Kidney capillary endothelial cell (primary cell): ENCODE measurements at regions not wholly inside any gene's neighbourhood (a gene's known extent, or its start where the extent isn't known, plus 50 kb on each side); places are given as distances from the start of the nearest gene placed in this dataset.

Source experiments
- DNase-seq: peaks from one replicate; pipeline ENCODE4 v3.0.0-alpha.2; 2018; ENCODE audit warnings: low spot score

DNA sequence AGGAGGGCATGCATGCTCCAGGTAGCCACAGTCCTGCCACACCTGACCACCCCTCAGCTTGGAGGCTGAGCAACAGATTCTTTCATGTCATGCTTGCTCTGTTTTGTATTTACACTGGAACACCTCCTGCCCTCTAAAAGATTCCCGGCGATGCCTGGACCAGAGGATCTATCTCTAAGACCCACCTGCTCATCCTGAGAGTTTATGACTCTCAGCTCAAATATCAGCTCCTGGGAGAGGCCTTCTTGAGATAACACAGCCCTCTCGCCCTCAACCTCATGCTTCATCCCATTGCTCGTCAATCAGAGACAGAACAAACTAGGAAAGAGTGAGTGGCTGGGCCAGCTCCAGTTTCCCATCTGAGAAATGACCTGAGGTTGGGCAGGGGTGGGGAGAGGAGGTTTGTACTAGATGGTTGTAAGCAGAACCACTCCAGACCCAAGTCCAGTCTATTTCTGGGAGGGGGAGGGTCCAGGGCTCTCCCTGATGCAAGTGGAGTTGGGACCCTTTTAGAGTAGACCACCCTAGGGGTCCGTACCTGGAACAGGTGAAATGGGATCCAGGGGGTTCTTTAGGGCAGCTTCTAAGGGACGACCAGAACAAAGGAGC, 524.5 kb downstream of the MATN1 start:
- no peak for DNase-seq

DNA sequence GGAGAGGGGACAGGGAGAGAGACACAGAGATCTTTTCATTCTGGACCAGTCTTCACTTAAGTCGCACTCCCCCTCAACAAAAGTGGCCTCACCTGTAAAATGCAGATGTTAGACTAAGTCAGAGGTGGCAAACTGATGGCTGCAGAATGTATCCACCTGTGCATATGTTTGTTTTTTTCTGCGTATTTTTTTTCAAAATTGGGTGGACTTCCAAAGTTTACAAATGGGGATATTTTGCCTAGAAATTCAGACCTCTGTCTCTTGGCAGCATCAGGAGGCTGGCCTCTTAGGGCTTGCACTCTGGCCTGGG, 525.0 kb downstream of the MATN1 start:
- DNase-seq = no peak

DNA sequence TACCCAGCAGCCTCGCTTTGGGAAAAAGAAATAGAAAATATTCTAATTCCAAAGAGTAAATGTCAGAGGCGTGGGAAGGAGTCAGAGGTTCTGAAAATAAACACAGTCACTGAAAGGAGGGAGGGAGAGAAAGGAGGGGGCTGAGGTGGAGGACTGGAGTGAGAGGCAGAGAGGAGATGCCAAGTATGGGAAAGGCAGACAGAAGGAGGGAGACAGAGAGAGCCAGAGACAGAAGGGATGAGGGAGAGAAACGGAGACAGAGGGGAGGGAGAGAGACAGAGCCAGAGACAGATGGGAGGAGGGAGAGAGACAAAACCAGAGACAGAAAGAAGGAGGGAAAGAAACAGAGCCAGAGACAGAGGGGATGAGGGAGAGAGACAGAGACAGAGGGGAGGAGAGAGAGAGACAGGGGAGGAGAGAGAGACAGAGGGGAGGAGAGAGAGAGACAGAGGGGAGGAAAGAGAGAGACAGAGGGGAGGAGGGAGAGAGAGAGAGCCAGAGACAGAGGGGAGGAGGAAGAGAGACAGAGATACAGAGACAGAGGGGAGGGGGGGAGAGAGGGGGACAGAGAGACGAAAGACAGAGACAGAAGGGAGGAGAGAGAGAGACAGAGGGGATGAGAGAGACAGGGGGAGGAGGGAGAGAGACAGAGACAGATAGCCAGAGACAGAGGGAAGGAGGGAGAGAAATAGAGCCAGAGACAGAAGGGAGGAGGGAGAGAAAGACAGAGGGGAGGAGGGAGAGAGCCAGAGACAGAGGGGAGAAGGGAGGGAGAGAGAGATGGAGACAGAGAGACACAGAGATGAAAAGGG, 525.5 kb downstream of the MATN1 start:
- no peak for DNase-seq

DNA sequence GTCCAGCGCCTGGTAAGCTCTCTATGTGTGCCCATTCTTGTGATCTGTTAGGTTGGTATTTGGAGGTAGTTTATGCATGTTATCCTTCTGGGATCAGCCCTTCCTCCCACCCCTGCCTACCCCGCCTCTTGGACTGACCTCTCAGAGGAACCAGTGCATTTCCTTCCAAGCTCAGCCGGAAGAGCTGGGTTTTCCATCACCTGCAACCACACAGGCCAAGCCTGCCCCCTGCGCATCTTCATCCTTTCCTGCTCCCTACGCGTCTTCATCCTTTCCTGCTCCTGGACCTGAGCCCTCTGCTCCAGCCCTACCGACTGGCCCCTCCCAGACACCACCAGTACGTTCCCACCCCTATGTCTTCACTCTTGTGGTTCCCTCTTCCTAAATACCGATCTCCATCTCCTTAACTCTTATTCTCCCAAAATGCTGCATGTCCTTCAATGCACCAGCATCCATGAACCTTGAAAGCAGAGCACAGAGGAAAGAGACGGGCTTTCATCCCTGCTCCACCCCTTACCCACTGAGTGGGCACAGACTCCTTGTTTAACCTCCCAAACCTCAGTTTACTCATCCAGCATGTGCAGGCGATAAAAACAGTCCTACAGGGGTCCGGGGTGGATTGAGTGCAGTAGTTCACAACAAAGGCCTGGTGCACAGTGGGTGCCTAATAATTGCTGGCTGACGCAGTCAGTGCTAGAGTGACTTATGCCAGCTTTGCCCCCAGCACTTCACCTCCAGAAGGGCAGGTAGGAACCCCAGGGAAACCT, 526.3 kb downstream of the MATN1 start:
- no peak for DNase-seq

DNA sequence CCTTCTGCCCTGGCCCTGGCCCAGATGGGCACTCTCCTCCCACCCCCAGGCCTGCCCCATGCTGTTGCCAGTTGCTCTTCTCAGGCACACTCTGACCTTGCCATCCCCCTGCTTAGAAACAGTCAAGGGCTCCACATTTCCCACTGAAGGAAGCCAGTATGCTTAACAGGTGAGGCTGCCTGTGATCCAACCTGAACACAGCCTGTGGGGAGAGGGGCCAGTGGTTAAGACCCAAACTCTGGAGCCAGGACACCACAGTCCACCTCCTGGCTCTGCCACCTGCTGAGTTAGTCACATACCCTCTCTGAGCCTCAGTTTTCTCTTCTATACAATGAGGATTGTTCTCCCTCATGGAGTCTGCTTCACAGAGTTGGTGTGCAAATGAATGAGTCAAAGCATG, 526.9 kb downstream of the MATN1 start:
- no peak for DNase-seq

DNA sequence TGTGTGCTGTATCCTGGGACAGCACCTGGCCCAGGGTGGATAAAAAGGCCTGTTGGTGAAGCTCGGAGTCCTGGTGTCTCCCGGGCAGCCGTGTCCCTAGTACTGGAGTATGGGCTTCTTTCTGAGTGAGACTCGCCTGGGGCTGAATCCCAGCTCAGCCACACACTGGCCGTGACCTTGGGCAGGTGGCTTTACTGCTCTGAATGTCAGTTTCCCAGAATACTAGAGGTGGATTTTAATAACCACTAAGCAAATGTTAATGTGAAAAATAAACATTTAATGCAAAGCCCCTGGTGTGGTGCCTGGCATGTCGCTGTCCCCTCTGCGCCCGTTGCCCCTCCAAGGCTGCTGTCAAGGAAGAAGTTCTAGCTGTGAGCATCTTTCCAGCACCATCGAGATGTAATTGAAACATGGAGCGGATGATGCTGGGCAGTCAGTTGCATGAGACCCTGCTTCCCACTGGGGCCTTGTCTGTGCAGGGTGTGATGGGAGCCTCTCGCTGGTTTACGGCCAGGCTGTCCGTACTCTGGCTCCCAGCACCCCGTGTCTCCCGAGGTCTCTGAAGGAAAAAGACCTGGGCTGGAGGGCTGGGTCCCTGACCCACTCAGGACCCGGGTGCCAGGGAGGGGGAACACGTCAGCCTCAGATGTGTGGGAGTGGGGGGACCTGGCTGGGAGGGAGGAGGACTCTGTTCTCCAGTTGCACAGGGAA, 527.8 kb downstream of the MATN1 start:
- DNase-seq = no peak

DNA sequence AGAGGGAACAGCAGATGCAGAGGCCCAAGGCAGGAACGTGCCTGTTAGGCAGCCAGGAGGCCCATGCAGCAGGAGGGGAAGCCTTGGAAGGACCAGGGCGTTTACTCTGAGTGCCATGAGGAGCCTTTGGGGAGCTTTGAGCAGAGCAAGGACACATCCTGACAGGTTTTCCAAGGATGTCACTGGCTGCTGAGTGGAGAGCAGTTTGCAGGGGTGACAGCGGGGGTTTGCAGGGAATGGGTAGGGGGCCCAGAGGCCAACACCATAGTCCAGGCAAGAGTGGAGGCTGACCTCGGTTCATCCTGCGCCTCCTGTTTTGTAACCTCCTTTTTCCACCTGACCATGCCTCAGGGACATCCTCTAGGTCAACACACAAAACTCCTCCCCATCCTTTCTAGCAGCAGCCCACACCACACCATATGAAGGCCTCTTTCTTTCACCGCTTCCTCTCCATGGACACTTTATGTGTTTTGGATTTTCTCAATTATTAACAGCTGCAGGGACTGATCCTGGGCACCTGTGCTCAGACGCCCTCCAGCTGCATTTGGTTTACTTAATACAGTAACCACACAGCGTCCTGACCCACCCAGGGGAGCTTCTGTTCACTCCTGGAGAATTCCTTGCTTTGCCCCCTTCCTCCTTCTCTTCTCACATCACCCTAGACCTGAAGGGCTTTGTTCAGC, 528.5 kb downstream of the MATN1 start:
- DNase-seq = no peak

DNA sequence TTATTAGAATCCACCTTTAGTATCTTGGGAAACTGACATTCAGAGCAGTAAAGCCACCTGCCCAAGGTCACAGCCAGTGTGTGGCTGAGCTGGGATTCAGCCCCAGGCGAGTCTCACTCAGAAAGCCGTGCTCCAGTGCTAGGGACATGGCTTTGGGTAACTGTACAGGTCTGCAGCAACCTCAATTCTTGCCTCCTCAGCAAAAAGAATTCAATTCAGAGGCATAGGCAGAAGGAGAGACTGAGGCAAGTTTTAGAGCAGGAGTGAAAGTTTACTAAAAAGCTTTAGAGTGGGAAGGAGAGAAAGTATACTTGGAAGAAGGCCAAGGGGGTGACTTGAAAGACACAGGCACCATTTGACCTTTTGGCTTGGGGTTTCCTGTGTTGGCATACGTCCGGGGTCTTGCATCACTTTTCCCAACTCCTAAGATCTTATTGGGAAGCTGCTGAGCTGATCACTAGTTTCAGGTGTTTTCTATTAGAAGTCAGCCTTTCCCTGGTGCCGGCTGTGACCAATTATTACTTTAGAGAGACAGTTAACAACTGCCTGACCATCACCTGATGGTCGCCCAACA, 529.3 kb downstream of the MATN1 start:
- DNase-seq = no peak

DNA sequence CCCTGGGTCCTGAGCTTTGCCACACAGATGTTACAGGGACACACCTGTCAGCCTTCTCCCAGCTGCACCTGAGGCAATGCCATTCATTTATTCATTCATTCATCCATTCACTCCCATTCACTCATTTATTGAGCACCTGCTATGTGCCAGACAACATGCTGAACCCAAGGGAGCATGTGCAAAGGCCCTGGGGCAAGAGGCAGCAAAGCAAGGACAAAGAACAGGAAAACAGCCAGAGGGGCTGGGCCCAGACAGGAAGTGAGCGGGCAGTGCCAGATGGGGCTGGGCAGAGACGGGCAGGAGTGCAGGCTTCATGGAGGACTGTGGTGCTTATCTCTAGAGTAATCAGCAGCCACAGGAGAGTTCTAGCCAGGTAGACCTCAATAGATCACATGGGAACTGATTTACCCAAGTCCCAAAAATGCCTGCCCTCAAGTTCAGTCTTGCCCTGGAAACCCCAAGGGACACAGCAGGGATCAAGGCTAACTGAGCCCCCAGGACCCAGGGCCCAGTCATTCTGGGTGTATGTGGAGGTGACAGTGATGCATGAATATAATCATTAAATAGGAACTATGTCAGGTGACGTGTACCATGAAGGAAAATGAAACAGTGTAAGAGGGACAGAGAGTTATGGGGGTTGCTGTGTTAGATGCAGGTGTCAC, 530.3 kb downstream of the MATN1 start:
- no peak for DNase-seq

DNA sequence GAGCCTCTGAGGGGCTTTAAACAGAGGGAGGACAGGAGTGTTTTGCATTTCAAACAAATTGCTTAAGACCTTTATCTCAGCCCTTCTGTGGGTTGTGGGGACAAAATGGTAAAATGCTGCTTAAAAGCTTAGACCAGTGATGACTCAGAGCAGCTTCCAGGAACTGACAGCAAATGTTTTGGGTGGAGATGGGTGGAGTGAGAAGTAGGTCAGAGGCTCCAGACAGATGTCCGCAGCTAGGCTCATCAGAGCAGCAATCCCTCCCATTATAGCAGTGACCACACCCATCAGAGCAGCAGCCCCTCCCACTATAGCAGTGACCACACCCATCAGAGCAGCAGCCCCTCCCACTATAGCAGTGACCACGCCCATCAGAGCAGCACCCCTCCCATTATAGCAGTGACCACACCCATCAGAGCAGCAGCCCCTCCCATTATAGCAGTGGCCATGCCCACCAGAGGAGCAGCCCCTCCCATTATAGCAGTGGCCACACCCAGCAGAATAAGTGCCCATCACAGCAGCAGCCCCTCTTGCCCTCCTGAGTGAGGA, 532.2 kb downstream of the MATN1 start:
- DNase-seq = no peak

DNA sequence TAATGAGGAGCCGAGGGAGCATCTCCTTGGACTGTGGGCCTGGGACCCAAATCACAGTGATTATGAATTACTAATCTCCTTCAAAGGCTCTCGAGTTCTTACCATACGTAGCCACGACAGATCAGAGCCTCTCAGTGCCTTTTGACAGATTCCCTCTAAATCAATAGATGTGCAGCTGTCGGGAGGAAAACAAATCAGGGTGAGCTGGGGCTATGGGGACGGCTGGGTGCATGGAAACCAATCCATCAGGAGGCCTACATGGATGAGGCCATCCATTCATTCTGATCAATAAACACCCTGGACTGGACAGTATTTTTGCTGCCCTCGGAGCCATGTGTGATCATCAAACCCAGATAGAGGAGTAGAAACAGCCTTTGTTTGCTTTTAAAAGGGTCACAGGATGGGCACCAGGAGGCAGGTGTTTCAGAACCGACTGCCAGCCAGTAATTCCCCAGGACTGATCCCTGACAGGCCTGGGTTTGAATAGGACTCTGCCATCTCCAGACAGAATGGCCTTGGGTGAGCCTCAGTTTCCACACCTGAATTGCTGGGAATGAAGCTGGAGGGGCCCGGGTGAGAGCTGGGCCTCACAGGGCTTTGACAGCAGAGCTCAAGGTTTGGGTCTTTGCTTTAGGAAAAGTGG, 532.8 kb downstream of the MATN1 start:
- no peak for DNase-seq

DNA sequence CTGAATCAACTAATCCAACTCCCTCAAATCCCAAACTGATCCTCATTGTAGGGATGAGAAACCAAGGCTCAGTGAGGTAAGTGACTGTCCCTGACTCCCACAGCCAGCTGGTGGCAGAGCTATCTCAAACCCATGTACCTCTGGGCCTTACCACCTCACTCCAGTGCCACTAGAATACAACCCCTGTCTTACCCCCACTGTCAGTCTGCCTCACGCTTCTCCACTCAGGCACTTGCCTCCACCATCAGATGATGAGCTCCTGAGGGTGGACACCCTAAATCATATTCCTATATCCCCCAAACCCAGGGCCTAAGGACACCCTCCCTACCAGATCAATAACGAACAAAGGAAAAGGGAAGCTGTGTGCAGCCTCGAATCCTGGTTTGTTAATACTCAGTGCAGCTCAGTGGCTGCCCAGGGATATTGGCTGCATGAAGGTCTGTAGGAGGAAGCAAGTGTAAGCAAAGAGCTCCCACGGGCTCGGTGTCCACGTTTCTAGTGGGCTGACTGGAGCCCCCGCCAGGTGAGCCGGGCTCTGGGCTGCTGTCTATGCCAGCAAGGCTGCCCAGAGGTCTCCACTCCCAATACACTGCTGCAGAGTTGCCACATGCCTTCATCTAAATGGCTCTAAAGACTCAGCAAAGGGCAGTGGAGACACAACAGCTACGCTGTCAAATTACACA, 533.4 kb downstream of the MATN1 start:
- DNase-seq = no peak

DNA sequence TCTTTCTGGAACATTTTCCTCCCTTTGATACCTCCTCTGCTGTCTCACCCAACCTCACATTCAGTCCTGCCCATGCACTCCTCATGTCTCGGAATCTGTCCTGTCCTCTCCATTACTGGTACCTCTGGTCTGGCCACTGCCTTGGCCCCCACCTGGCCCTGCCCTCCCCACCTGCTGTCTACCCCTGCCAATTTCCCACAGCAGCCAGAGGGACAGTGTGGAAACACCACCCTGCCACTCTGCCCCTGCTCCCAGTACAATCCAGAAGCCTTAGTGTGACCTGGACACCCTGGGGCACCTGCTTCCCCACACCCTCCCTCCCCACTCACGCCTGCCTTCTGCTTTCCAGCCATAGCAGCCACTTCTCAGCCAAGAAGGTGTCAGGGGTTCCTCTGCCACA, 534.4 kb downstream of the MATN1 start:
- no peak for DNase-seq

DNA sequence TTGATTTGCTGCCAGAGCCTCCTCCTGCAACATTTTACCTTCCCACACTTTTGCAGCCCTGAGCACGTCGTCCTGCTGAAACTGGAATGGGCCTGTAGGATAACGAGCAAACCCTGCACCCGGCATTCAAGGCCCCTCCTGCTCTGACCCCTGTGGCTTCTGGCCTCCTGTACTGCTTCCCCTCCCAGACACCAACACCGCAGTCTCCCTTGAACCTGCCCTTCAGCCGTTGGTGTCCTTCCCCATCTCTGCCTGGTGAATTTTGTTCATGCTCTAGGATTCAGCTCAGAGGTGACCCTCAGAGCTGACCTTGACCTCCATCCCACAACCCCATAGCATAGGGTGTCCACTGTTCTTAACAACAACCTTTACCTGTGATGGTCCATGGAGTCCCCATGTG, 535.1 kb downstream of the MATN1 start:
- no peak for DNase-seq

DNA sequence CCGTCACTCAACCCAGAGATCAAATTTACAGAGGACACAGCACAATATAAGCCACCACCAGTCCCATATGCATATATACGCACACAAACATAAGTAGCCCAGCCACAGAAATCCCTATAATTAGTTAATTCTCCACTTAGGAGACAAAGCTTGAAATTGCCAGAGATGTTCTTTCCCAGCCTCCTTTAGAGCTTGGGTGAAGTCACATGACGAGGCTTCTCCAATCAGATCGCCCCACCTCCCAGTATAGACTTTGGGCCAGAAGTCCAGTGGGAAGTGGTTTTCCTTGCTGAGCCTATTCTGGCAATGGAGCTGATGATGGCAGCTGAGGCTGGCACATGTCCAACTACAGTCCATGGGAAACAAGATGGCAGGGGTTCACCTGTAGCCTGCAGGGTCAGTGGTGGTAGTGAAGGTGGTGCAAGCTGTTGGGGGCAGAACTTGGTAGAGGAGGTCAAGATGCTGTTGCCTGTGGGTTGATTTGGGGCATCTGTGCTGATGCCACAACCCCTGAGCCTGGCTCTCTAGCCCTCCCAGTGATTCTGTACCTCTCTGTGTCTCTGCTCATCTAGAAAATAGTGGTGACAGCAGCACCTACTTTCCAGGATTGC, 535.9 kb downstream of the MATN1 start:
- no peak for DNase-seq

DNA sequence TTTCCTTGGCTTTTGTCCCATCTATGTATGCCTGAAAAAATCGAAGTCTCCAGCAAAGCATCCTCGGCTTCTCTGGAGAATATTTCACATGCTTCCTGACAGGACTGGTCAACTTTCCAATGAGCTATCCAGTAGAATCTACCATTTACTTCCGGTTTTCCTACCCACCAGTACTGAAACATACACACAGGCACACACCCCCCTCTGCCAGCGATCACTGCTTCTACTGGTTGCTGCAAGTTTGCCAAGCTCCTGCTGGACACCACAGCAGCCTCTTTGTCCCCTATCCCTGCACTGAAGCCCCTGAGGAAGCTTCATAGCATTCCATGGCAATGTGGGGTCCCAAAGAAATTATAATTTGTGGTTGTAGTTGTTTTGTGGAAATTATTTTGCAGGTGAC, 536.8 kb downstream of the MATN1 start:
- DNase-seq = no peak

DNA sequence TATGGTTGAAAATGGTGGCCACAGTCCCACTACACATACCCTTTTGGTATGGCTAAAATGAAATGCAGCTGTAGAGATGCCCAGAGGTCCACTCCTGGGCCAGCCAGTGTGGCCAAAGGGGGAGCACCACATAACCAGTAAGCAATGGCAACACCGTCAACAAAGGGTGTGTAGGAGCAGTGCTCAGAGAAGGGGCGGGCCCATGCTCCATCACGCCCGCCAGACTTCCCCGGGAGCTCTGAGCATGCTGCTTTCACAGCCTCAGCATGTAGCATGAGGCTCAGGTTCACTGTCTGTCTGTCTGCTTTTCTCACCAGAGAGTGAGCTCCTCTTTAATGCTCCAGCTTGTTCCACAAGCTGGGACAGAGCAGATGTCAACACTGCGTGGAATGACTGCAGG, 537.6 kb downstream of the MATN1 start:
- no peak for DNase-seq

DNA sequence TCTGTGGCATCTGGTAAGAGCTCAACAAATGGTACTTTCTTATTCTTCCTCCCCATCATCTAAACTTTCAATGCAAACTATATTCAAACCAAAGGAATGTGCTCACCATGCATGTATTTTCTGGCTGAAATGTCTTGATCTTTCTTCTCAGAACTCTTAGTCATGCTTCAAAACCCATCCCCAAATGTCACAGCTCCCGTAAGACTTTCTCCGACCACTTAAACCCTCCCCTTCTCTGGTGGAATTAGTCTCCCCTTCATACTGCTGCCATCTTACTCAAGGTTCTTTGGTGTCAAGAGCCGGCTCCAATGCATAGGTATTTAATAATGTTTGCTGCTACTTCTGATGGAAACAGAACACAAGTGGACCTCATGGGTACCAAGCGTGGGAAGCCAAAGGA, 538.1 kb downstream of the MATN1 start:
- DNase-seq = no peak

DNA sequence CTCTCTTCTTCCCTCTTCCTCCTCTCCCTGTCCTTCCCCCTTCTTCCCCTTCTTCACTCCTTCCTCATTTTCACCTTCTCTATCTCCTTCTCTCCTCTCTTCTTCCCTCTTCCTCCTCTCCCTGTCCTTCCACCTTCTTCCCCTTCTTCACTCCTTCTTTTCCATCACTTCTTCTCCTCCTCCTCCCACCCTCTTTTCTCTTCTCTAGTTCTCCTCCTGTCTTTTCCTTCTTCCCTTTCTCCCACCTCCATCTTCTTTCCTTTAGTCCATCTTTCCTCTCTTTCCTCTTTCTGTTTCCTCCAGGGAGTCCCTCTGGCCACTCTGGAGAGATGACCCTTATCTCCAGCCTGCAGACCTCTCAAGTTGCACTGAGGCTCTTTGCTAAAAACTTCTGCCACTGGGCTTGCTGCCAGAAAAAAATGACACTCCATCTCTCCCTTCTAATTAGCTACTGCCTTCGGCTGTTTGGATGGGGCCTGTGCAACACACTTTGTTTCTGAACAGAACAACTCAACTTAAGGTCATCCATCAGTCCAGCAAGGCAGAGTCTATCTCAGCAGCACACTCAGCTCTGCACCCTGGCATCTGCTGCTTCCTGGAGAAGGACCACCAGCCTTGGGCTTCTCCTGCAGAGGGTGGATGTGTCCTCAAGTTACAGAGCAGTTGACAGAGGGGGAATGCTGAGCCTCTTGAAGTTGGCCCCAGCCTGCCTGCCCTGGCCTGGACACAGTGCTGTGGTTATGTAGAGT, 538.8 kb downstream of the MATN1 start:
- DNase-seq = no peak
